Spleen (tissue), 11 donors: ENCODE measurements at regions not wholly inside any gene's neighbourhood (a gene's known extent, or its start where the extent isn't known, plus 50 kb on each side); places are given as distances from the start of the nearest gene placed in this dataset.

Source experiments
- DNase-seq: peaks from one replicate; pipeline ENCODE4 v3.0.0-alpha.2; 2020
- H3K27ac ChIP-seq, 8 donors: fragments of 200-600 bp; sonication (generic) in 7 of 8; 1 replicate in 4 of 8; 2 replicates in 4 of 8; pipeline versions ENCODE4 v1.5.0 to v1.8.0; 2016 to 2021; ENCODE audit warnings: inconsistent platforms in 4 of 8, mild to moderate bottlenecking in 4 of 8, moderate library complexity in 1 of 8
- H3K27me3 ChIP-seq, 7 donors: fragments of 200-600 bp; sonication (generic) in 6 of 7; replicated peaks in 1 of 7; 1 replicate in 4 of 7; 2 replicates in 3 of 7; pipeline versions ENCODE4 v1.5.0 to v1.8.0; 2016 to 2021; ENCODE audit warnings: inconsistent platforms in 3 of 7, mild to moderate bottlenecking in 1 of 7
- H3K36me3 ChIP-seq, 6 donors: fragments of 200-600 bp; sonication (generic) in 5 of 6; 1 replicate in 4 of 6; 2 replicates in 2 of 6; pipeline versions ENCODE4 v1.5.0 to v1.8.0; 2016 to 2021; ENCODE audit warnings: inconsistent platforms in 2 of 6
- H3K4me1 ChIP-seq, 6 donors: fragments of 200-600 bp; sonication (generic) in 5 of 6; 1 replicate in 3 of 6; 2 replicates in 3 of 6; pipeline versions ENCODE4 v1.5.0 to v1.8.0; 2016 to 2021; ENCODE audit warnings: inconsistent platforms in 3 of 6
- H3K4me3 ChIP-seq, 8 donors: fragments of 200-600 bp; sonication (generic) in 7 of 8; 1 replicate in 4 of 8; 2 replicates in 4 of 8; pipeline versions ENCODE4 v1.5.0 to v1.8.0; 2016 to 2021; ENCODE audit warnings: inconsistent platforms in 4 of 8, mild to moderate bottlenecking in 4 of 8, moderate library complexity in 2 of 8
- H3K9me3 ChIP-seq, 8 donors: fragments of 200-600 bp; sonication (generic) in 7 of 8; 1 replicate in 4 of 8; 2 replicates in 4 of 8; pipeline versions ENCODE4 v1.5.0 to v1.8.0; 2016 to 2021; ENCODE audit warnings: inconsistent platforms in 4 of 8
- CTCF ChIP-seq, 11 experiments: fragments of 200-600 bp in 7 of 11; fragments of 450-650 bp in 4 of 11; sonication (generic) in 4 of 11; IDR thresholded peaks in 8 of 11; conservative IDR thresholded peaks in 3 of 11; 1 replicate in 7 of 11; 2 replicates in 4 of 11; pipeline versions ENCODE4 v1.4.0 to v1.8.0; 2016 to 2021; ENCODE audit warnings: antibody characterized with exemption in 11 of 11, inconsistent platforms in 4 of 11, mild to moderate bottlenecking in 1 of 11
- POLR2A ChIP-seq, 3 donors: fragments of 450-650 bp; IDR thresholded peaks; one replicate each; pipeline ENCODE4 v1.5.1; 2017; ENCODE audit warnings: antibody characterized with exemption in 3 of 3, mild to moderate bottlenecking in 1 of 3
- POLR2AphosphoS5 ChIP-seq, 3 donors: sonication (generic); formaldehyde crosslinking; IDR thresholded peaks; one replicate each; pipeline ENCODE4 v1.5.1; 2017; ENCODE audit warnings: antibody characterized with exemption in 3 of 3
- WGBS, 5 donors: extraction: QIAGEN DNeasy Blood & Tissue Kit in 3 of 5; methylation state at CpG; one replicate each; pipeline versions ENCODE4 v1.1.5 to v1.1.7; 2013 to 2018; 5-methylcytosine and 5-hydroxymethylcytosine counted together
- intact Hi-C: fragments of 100-400 bp; cut with DNase I; formaldehyde crosslinking; loops from one replicate; pipeline ENCODE4 v1.15.0; 2023; ENCODE audit warnings: low total_unique reads
- donor health status: healthy with polysubstance abuse.
- donor health status: DM: no; HTN: no; CAD: no; lungs with moderate emphysema.
- donor health status: DM: no; HTN: no; CAD: no.
- donor health status: Bipolar disorder and iron deficiency.
- donor health status: healthy.
- donor health status: DM: no; HTN: no; CAD: no.
- donor health status: DM: yes; HTN: yes; CAD: no.

- no peaks in the 10 kb centered on the region for H3K9me3 ChIP-seq
- intact Hi-C loops = no loop called here
- no peaks in the 10 kb centered on the region for H3K36me3 ChIP-seq
- H3K4me3 ChIP-seq = no peak overlapping the region
- TF ChIP-seq POLR2AphosphoS5 (IDR thresholded peaks at IDR 0.05) (no peak), CTCF (IDR thresholded peaks at IDR 0.05 in 8 of 11, conservative IDR thresholded peaks at IDR 0.05 in 3 of 11) (no peak), POLR2A (IDR thresholded peaks at IDR 0.05) (no peak)
- DNase-seq = no peak
- H3K27ac ChIP-seq = no peak overlapping the region
- 74 to 88% (median 80%) methylated on average over 1 of the region's 1 CpG for WGBS, 5 donors
- H3K4me1 ChIP-seq = no peaks in the 10 kb centered on the region
- H3K27me3 ChIP-seq = no peaks in the 10 kb centered on the region
These were observed 106.0 kb downstream of the ZC3H11B start for GRCh38 chr1:219506936-219507335.

- no peak overlapping the region for H3K27ac ChIP-seq
These were observed 106.4 kb downstream of the ZC3H11B start for GRCh38 chr1:219506473-219506899.

DNA sequence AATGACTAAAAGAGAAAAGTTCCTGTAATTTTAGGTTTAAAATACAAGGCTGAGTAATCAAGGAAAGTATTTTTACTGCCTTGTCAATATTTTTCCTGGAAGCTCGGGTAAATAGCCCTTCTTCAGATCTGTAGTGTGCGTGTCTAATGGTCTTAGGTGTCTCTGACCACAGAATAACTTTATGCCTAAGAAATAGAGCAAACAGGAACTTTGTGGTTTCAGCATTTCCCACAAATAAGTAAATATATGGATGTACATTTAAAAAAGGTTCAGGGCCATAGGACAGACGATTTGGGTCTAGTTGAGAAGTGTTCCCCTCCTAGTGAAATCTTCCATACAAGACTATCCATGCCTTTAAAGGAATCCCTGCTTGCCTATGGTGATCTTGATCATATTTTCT is 107.0 kb downstream of the ZC3H11B start:
- TF ChIP-seq POLR2A (IDR thresholded peaks at IDR 0.05) = no peak
- H3K36me3 ChIP-seq = no peaks in the 10 kb centered on the region
- no peak for DNase-seq
- no peaks in the 10 kb centered on the region for H3K4me1 ChIP-seq
- WGBS, 5 donors = 34 to 55% (median 46%) methylated on average over 3 of the region's 3 CpGs
- no peak overlapping the region for H3K4me3 ChIP-seq
- intact Hi-C loops = no loop called here
- H3K27me3 ChIP-seq = no peaks in the 10 kb centered on the region
- H3K27ac ChIP-seq = no peak overlapping the region
- H3K9me3 ChIP-seq = no peaks in the 10 kb centered on the region

More at GRCh38 chr1:219506473-219506899, 106.4 kb downstream of the ZC3H11B start:
- Histone ChIP-seq H3K27me3 (no peaks in the 10 kb centered on the region), H3K36me3 (no peaks in the 10 kb centered on the region), H3K9me3 (no peaks in the 10 kb centered on the region), H3K4me3 (no peak overlapping the region), H3K4me1 (no peaks in the 10 kb centered on the region)
- no peak for TF ChIP-seq CTCF (IDR thresholded peaks at IDR 0.05 in 8 of 11, conservative IDR thresholded peaks at IDR 0.05 in 3 of 11)
- no peak for TF ChIP-seq POLR2AphosphoS5 (IDR thresholded peaks at IDR 0.05)
- TF ChIP-seq POLR2A (IDR thresholded peaks at IDR 0.05) = no peak
- intact Hi-C loops = no loop called here
- 21 to 40% (median 31%) methylated on average over 3 to 4 of the region's 4 CpGs for WGBS, 5 donors
- DNase-seq = no peak

DNA sequence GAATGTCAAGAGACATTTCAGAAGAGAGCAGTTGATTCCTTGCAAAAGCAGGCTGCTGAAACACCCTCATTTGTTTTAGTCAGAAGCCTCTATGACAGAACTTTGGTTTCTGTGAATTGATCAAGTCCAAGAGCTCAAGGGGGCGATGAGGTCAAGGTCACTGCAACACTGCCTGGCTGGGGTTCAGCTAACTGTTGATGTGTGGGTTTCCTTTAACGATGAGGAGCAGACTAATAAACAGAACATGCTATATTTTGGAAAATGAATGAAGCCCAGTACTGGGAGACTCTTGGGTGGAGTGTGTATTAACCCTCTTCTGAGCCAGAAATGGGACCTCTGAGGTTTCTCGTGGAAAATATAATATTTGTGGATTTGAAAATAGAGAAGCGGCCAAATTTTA is 109.3 kb downstream of the ZC3H11B start:
- no peaks in the 10 kb centered on the region for H3K36me3 ChIP-seq
- H3K27me3 ChIP-seq = no peaks in the 10 kb centered on the region
- H3K4me3 ChIP-seq = no peak overlapping the region
- intact Hi-C loops = no loop called here
- TF ChIP-seq POLR2AphosphoS5 (IDR thresholded peaks at IDR 0.05) (no peak), POLR2A (IDR thresholded peaks at IDR 0.05) (no peak)
- WGBS, 5 donors = 75 to 86% (median 83%) methylated on average over 4 of the region's 4 CpGs
- no peaks in the 10 kb centered on the region for H3K4me1 ChIP-seq
- no peak overlapping the region for H3K27ac ChIP-seq
- no peak for DNase-seq
- H3K9me3 ChIP-seq = no peaks in the 10 kb centered on the region

- Histone ChIP-seq H3K9me3 (no peaks in the 10 kb centered on the region), H3K4me3 (no peak overlapping the region), H3K4me1 (no peaks in the 10 kb centered on the region), H3K36me3 (no peaks in the 10 kb centered on the region), H3K27ac (no peak overlapping the region), H3K27me3 (no peaks in the 10 kb centered on the region)
- intact Hi-C loops = no loop called here
- no peak for DNase-seq
- TF ChIP-seq POLR2A (IDR thresholded peaks at IDR 0.05) = no peak
- TF ChIP-seq POLR2AphosphoS5 (IDR thresholded peaks at IDR 0.05) = no peak
- TF ChIP-seq CTCF (IDR thresholded peaks at IDR 0.05 in 8 of 11, conservative IDR thresholded peaks at IDR 0.05 in 3 of 11) = no peak
- 82 to 88% (median 83%) methylated on average over 6 of the region's 6 CpGs for WGBS, 5 donors
These were observed 112.5 kb downstream of the ZC3H11B start for GRCh38 chr1:219500327-219500897.
